H1 (cell line): ENCODE measurements at regions not wholly inside any gene's neighbourhood (a gene's known extent, or its start where the extent isn't known, plus 50 kb on each side); places are given as distances from the start of the nearest gene placed in this dataset.

Experiments
- CTCF ChIA-PET: fragments of 300-600 bp; sonication (Branson Sonifier 250); formaldehyde crosslinking; loops from one replicate; lab custom pipeline; 2021; ENCODE audit not compliant: partially characterized antibody; lab: Charles Lee
- POLR2A ChIA-PET: fragments of 300-600 bp; sonication (Branson Sonifier 250); formaldehyde crosslinking; loops from one replicate; lab custom pipeline; 2021; ENCODE audit warnings: inconsistent platforms; ENCODE audit not compliant: partially characterized antibody; lab: Charles Lee
- DNase-seq, 2 experiments: peaks; one replicate each; pipeline versions ENCODE4 v3.0.0 to v3.0.0-alpha.2; 2010 to 2022; ENCODE audit warnings: low spot score in 2 of 2, low read depth in 1 of 2, mixed read lengths in 1 of 2
- FAIRE-seq: peaks from 2 replicates; lab custom pipeline; 2011; peaks lifted over from hg19 to GRCh38; lab: Jason Lieb, UNC
- H2AFZ ChIP-seq: 2 replicates; pipeline ENCODE4 v1.8.1; 2012; ENCODE audit warnings: low read length, inconsistent platforms
- H2AK5ac ChIP-seq: 2 replicates; pipeline ENCODE4 v1.6.1; 2013; ENCODE audit warnings: low read depth, low read length
- H2BK120ac ChIP-seq: replicated peaks from 2 replicates; pipeline ENCODE3; 2013; ENCODE audit warnings: low read depth, low read length, inconsistent platforms
- H2BK12ac ChIP-seq: 2 replicates; pipeline ENCODE4 v1.6.1; 2013; ENCODE audit warnings: low read depth, low read length
- H2BK15ac ChIP-seq: 2 replicates; pipeline ENCODE4 v1.6.1; 2013; ENCODE audit warnings: low read length
- H2BK20ac ChIP-seq: 2 replicates; pipeline ENCODE4 v1.6.1; 2013; ENCODE audit warnings: low read length
- H2BK5ac ChIP-seq: 2 replicates; pipeline ENCODE4 v1.6.1; 2013; ENCODE audit warnings: low read depth, low read length
- H3K14ac ChIP-seq: 2 replicates; pipeline ENCODE4 v1.6.1; 2013; ENCODE audit warnings: inconsistent platforms; ENCODE audit not compliant: insufficient read length
- H3K18ac ChIP-seq: 2 replicates; pipeline ENCODE4 v1.6.1; 2013; ENCODE audit warnings: low read length; ENCODE audit errors: extremely low read depth
- H3K23ac ChIP-seq: 2 replicates; pipeline ENCODE4 v1.6.1; 2013; ENCODE audit warnings: inconsistent platforms; ENCODE audit not compliant: insufficient read length
- H3K23me2 ChIP-seq: 2 replicates; pipeline ENCODE4 v1.6.1; 2013; ENCODE audit warnings: low read depth, low read length
- H3K27ac ChIP-seq: 2 replicates; pipeline ENCODE4 v1.6.1; 2011; ENCODE audit warnings: low read depth, low read length, inconsistent platforms
- H3K27me3 ChIP-seq, 4 experiments: replicated peaks in 1 of 4; 1 replicate in 1 of 4; 2 replicates in 3 of 4; pipeline versions ENCODE4 v1.6.1 to v1.8.1; 2011 to 2013; ENCODE audit warnings: low read length in 3 of 4, mild to moderate bottlenecking in 3 of 4, inconsistent platforms in 2 of 4, mixed read lengths in 2 of 4, moderate library complexity in 1 of 4; ENCODE audit not compliant: control insufficient read depth in 3 of 4, insufficient read depth in 3 of 4; ENCODE audit errors: extremely low read depth in 1 of 4
- H3K36me3 ChIP-seq, 4 experiments: 2 replicates each; pipeline versions ENCODE4 v1.6.1 to v1.8.1; 2011 to 2013; ENCODE audit warnings: mild to moderate bottlenecking in 4 of 4, low read length in 3 of 4, moderate library complexity in 2 of 4, control low read depth in 1 of 4, inconsistent platforms in 1 of 4; ENCODE audit not compliant: insufficient read depth in 4 of 4, control insufficient read depth in 2 of 4
- H3K4ac ChIP-seq: replicated peaks from 2 replicates; pipeline ENCODE3; 2013; ENCODE audit warnings: low read length, low read depth, mixed read lengths, inconsistent platforms; ENCODE audit not compliant: insufficient read length
- H3K4me1 ChIP-seq, 4 experiments: replicated peaks in 1 of 4; 1 replicate in 1 of 4; 2 replicates in 3 of 4; pipeline versions ENCODE4 v1.6.1 to v1.8.1; 2011 to 2013; ENCODE audit warnings: low read length in 3 of 4, inconsistent platforms in 2 of 4, mixed read lengths in 1 of 4; ENCODE audit not compliant: insufficient read depth in 4 of 4, control insufficient read depth in 3 of 4
- H3K4me2 ChIP-seq, 2 experiments: 2 replicates each; pipeline versions ENCODE4 v1.6.1 to v1.8.1; 2011 to 2013; ENCODE audit warnings: low read depth in 2 of 2, low read length in 2 of 2, control low read depth in 1 of 2, inconsistent platforms in 1 of 2, mild to moderate bottlenecking in 1 of 2; ENCODE audit not compliant: insufficient read depth in 1 of 2
- H3K4me3 ChIP-seq, 4 experiments: fragments of 200-600, 300-600 bp in 1 of 4; sonication (generic), shearing (Covaris generic), sonication (Bioruptor Twin) in 1 of 4; 2 replicates each; pipeline versions ENCODE4 v1.5.1 to v1.8.1; 2011 to 2016; ENCODE audit warnings: low read length in 4 of 4, low read depth in 3 of 4, control low read depth in 2 of 4, inconsistent platforms in 2 of 4, mild to moderate bottlenecking in 2 of 4, mixed read lengths in 1 of 4, moderate library complexity in 1 of 4; ENCODE audit not compliant: insufficient read depth in 2 of 4; ENCODE audit errors: extremely low read depth in 1 of 4
- H3K56ac ChIP-seq: replicated peaks from 2 replicates; pipeline ENCODE3; 2013; ENCODE audit warnings: low read depth, mild to moderate bottlenecking, mixed read lengths, low read length, inconsistent platforms; ENCODE audit not compliant: insufficient read length
- H3K79me1 ChIP-seq: 2 replicates; pipeline ENCODE4 v1.6.1; 2013; ENCODE audit warnings: low read depth, low read length, control low read depth
- H3K79me2 ChIP-seq, 2 experiments: 2 replicates each; pipeline versions ENCODE4 v1.6.1 to v1.8.1; 2012 to 2013; ENCODE audit warnings: low read length in 2 of 2, mild to moderate bottlenecking in 2 of 2, inconsistent platforms in 1 of 2; ENCODE audit not compliant: insufficient read depth in 2 of 2, control insufficient read depth in 1 of 2
- H3K9ac ChIP-seq, 4 experiments: replicated peaks in 1 of 4; 1 replicate in 1 of 4; 2 replicates in 3 of 4; pipeline versions ENCODE4 v1.6.1 to v1.8.1; 2011 to 2013; ENCODE audit warnings: low read depth in 3 of 4, low read length in 3 of 4, control low read depth in 2 of 4, mild to moderate bottlenecking in 2 of 4, moderate library complexity in 2 of 4, inconsistent platforms in 1 of 4; ENCODE audit errors: extremely low read depth in 1 of 4
- H3K9me3 ChIP-seq, 2 experiments: 2 replicates each; pipeline versions ENCODE4 v1.6.1 to v1.8.1; 2012 to 2013; ENCODE audit warnings: mild to moderate bottlenecking in 2 of 2, moderate library complexity in 2 of 2, control low read depth in 1 of 2, inconsistent platforms in 1 of 2, low read depth in 1 of 2, low read length in 1 of 2, mixed read lengths in 1 of 2; ENCODE audit not compliant: insufficient read depth in 2 of 2
- H4K20me1 ChIP-seq, 2 experiments: replicated peaks in 1 of 2; 2 replicates each; pipeline versions ENCODE3 to v1.8.1; 2011 to 2013; ENCODE audit warnings: inconsistent platforms in 2 of 2, low read length in 2 of 2, mild to moderate bottlenecking in 1 of 2; ENCODE audit not compliant: insufficient read depth in 2 of 2, control insufficient read depth in 1 of 2
- H4K5ac ChIP-seq: 2 replicates; pipeline ENCODE4 v1.6.1; 2013; ENCODE audit warnings: low read length, low read depth, mixed read lengths, inconsistent platforms; ENCODE audit not compliant: insufficient read length
- H4K8ac ChIP-seq: 2 replicates; pipeline ENCODE4 v1.8.0; 2013; ENCODE audit warnings: mild to moderate bottlenecking, moderate library complexity, low read length, inconsistent platforms; ENCODE audit not compliant: insufficient read depth; ENCODE audit errors: extremely low read depth
- H4K91ac ChIP-seq: replicated peaks from 2 replicates; pipeline ENCODE3; 2013; ENCODE audit warnings: low read length, mixed read lengths, inconsistent platforms; ENCODE audit not compliant: insufficient read length
- BACH1 ChIP-seq: IDR thresholded peaks from 2 replicates; pipeline ENCODE4 v1.6.1; 2012; ENCODE audit warnings: low read length, improper control_type of control experiment
- CTBP2 ChIP-seq: IDR thresholded peaks from 2 replicates; pipeline ENCODE4 v1.7.0; 2011; ENCODE audit warnings: borderline replicate concordance, mild to moderate bottlenecking, moderate library complexity, mixed read lengths, low read length; ENCODE audit not compliant: insufficient read depth, insufficient read length
- HDAC2 ChIP-seq, 2 experiments: fragments of 300-600 bp in 1 of 2; sonication (generic) in 1 of 2; IDR thresholded peaks; 2 replicates each; pipeline ENCODE4 v1.6.1; 2011 to 2012; ENCODE audit warnings: low read depth in 2 of 2, low read length in 2 of 2, mild to moderate bottlenecking in 2 of 2, moderate library complexity in 2 of 2, borderline replicate concordance in 1 of 2, inconsistent platforms in 1 of 2
- JUND ChIP-seq: IDR thresholded peaks from 2 replicates; pipeline ENCODE4 v1.6.1; 2011; ENCODE audit warnings: mild to moderate bottlenecking, improper control_type of control experiment, low read length
- MAFK ChIP-seq: IDR thresholded peaks from 2 replicates; pipeline ENCODE4 v1.6.1; 2012; ENCODE audit warnings: low read depth, mild to moderate bottlenecking, improper control_type of control experiment, low read length
- POLR2A ChIP-seq, 2 experiments: IDR thresholded peaks; 1 replicate in 1 of 2; 2 replicates in 1 of 2; pipeline ENCODE4 v1.6.1; 2011; ENCODE audit warnings: low read depth in 2 of 2, low read length in 2 of 2, mild to moderate bottlenecking in 2 of 2; ENCODE audit errors: control extremely low read depth in 1 of 2
- POLR2AphosphoS5 ChIP-seq: IDR thresholded peaks from 2 replicates; pipeline ENCODE4 v1.6.1; 2011; ENCODE audit warnings: low read depth, low read length
- SP2 ChIP-seq: IDR thresholded peaks from 2 replicates; pipeline ENCODE4 v1.6.1; 2012; ENCODE audit warnings: mild to moderate bottlenecking, low read length, inconsistent platforms
- TCF12 ChIP-seq: IDR thresholded peaks from 2 replicates; pipeline ENCODE4 v1.6.1; 2011; ENCODE audit warnings: low read depth, mild to moderate bottlenecking, low read length
- YY1 ChIP-seq: IDR thresholded peaks from 2 replicates; pipeline ENCODE4 v1.6.1; 2011; ENCODE audit warnings: low read depth, mild to moderate bottlenecking, low read length
- WGBS, 2 experiments: shearing (Covaris generic) in 1 of 2; methylation state at CpG; one replicate each; pipeline versions ENCODE4 v1.1.6 to v1.1.7; 2013 to 2015; ENCODE audit warnings: low lambda C conversion rate in 2 of 2, mixed read lengths in 2 of 2, inconsistent platforms in 1 of 2, low coverage in 1 of 2, missing lambda C conversion rate in 1 of 2; ENCODE audit not compliant: insufficient replicate concordance in 2 of 2, insufficient coverage in 1 of 2, insufficient read length in 1 of 2; ENCODE audit errors: extremely low coverage in 1 of 2, missing lambda C conversion rate in 1 of 2; 5-methylcytosine and 5-hydroxymethylcytosine counted together
- TF ChIP-seq, protein P1 (sequence below): IDR thresholded peaks from 2 replicates; pipeline ENCODE4 v1.6.1; 2012; ENCODE audit warnings: inconsistent platforms

DNA sequence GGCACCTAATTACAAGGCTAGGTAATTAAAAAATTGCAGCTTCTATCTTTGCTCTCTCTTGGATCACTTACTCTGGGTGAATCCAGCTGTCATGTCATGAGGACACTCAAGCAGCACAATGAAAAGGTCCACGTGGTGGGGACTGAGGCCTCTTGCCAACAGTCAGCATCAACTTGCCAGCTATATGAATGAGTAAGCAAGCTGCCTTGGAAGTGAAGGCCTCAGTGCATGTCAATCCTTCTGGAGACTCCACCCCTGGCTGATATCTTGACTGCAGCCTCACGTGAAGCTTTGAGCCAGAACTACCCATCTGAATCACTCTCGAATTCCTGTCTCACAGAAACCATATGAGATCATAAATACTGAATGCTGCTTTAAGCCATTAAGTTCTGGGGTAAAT is 140.5 kb downstream of the SNX18 start:
- no peak overlapping the region for H3K4ac ChIP-seq
- H3K4me2 ChIP-seq: no peak overlapping the region
- H2BK5ac ChIP-seq: no peak overlapping the region
- H2AFZ ChIP-seq: no peak overlapping the region
- no peaks in the 10 kb centered on the region for H4K20me1 ChIP-seq
- no peaks in the 10 kb centered on the region for H3K27me3 ChIP-seq
- no peaks in the 10 kb centered on the region for H3K4me1 ChIP-seq
- no peak for FAIRE-seq
- no peak overlapping the region for H3K4me3 ChIP-seq
- H3K9ac ChIP-seq: no peak overlapping the region
- H2BK120ac ChIP-seq: no peak overlapping the region
- no peak overlapping the region for H4K5ac ChIP-seq
- POLR2A ChIA-PET: interaction anchor here (0.9 kb wide), 1 partner anchor 107 kb away, joined by 3 read pairs; no protein-coding TSS in a partner anchor
- H3K36me3 ChIP-seq: no peaks in the 10 kb centered on the region
- H4K8ac ChIP-seq: no peak overlapping the region
- H2AK5ac ChIP-seq: no peak overlapping the region
- WGBS, 2 experiments: 76% methylated on average over 3 of the region's 3 CpGs; no CpG with 5 or more reads in 1 of the 2 experiments
- no peaks in the 10 kb centered on the region for H3K9me3 ChIP-seq
- no peak overlapping the region for H2BK12ac ChIP-seq
- H2BK20ac ChIP-seq: no peak overlapping the region
- H4K91ac ChIP-seq: no peak overlapping the region
- no peaks in the 10 kb centered on the region for H3K23me2 ChIP-seq
- CTCF ChIA-PET: no interaction called here
- no peak overlapping the region for H3K27ac ChIP-seq
- TF ChIP-seq JUND (no peak), MAFK (no peak), HDAC2 (IDR thresholded peaks at IDR 0.05; ENCODE audit: borderline replicate concordance in 1 of 2, low read depth in 2 of 2, low read length in 2 of 2) (no peak), YY1 (no peak), SP2 (no peak), POLR2AphosphoS5 (no peak), CTBP2 (no peak), BACH1 (no peak), TCF12 (no peak), POLR2A (IDR thresholded peaks at IDR 0.05; ENCODE audit: control extremely low read depth in 1 of 2, low read depth in 2 of 2, low read length in 2 of 2) (no peak)
- TF ChIP-seq, protein P1, sequence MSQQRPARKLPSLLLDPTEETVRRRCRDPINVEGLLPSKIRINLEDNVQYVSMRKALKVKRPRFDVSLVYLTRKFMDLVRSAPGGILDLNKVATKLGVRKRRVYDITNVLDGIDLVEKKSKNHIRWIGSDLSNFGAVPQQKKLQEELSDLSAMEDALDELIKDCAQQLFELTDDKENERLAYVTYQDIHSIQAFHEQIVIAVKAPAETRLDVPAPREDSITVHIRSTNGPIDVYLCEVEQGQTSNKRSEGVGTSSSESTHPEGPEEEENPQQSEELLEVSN: no peak
- TF ChIP-seq, all 59 proteins: peak for 0
- Histone ChIP-seq H3K56ac (no peak overlapping the region), H3K79me1 (no peaks in the 10 kb centered on the region), H2BK15ac (no peak overlapping the region), H3K18ac (no peak overlapping the region), H3K14ac (no peak overlapping the region), H3K23ac (no peak overlapping the region), H3K79me2 (no peaks in the 10 kb centered on the region)
- no peak for DNase-seq
